GM10266 (cell line): ENCODE measurements at regions not wholly inside any gene's neighbourhood (a gene's known extent, or its start where the extent isn't known, plus 50 kb on each side); places are given as distances from the start of the nearest gene placed in this dataset.

ENCODE experiments used
- DNase-seq: peaks from one replicate; pipeline ENCODE4 v3.0.0; 2012; ENCODE audit errors: extremely low spot score
- TF ChIP-seq, protein P1 (sequence below): IDR thresholded peaks from 2 replicates; pipeline ENCODE4 v1.5.1; 2012; ENCODE audit warnings: mild to moderate bottlenecking, low read depth; ENCODE audit not compliant: control insufficient read depth, insufficient read depth; ENCODE audit errors: missing control alignments

DNA sequence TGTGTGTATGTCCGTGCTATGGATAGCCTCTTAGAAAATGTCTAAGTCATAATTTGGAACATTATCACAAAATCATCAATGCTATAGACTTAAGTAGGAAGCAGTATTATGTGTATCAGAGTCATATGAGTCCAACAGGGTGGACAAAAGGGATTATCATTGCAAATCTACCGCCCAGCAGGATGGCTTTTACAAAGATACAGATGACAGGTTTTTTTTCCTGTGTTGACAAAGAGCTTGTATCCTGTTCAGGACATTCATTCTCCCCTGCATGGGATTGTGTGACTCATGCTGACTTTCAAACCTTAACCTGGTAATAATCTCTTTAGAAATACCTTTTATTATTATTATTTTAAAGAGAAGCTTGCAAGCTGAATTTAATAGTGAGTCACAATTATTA, 310.3 kb upstream of the GNPDA2 start:
- TF ChIP-seq, protein P1, sequence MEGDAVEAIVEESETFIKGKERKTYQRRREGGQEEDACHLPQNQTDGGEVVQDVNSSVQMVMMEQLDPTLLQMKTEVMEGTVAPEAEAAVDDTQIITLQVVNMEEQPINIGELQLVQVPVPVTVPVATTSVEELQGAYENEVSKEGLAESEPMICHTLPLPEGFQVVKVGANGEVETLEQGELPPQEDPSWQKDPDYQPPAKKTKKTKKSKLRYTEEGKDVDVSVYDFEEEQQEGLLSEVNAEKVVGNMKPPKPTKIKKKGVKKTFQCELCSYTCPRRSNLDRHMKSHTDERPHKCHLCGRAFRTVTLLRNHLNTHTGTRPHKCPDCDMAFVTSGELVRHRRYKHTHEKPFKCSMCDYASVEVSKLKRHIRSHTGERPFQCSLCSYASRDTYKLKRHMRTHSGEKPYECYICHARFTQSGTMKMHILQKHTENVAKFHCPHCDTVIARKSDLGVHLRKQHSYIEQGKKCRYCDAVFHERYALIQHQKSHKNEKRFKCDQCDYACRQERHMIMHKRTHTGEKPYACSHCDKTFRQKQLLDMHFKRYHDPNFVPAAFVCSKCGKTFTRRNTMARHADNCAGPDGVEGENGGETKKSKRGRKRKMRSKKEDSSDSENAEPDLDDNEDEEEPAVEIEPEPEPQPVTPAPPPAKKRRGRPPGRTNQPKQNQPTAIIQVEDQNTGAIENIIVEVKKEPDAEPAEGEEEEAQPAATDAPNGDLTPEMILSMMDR: no peak
- no peak for DNase-seq

DNA sequence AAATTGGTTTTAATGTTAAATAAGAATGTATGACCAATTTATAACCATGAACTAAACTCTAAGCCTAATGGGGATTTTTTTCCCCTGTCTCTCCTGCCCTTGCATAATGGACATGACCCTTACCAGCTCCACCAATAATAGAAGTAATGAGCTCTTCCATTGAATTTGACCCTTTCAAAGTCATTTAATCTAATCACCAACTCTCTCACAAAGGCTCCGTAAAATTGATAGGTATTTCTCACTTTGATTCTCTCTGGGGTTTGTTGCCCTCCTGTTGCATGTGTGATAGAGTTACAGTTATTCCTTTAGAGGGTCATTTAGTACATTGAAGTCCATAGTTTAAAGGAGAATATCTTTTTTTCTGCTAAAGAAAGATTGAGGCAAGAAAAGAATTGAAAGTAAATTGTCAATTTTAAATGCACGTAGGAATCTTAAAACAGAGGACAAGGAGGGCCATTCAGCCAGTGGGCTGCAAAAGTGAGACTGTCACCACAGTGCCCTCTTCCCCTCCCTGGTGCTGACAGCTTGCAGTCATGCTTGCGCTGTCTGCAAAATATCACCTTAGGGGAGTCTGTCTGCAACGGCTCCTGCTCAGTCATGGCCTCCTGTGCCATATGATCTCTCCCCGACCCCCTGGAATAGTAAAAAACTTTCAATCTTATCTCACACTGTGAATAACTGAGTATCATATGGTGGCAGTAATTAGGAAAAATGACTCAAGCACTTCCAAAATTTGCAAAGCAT, 307.5 kb upstream of the GNPDA2 start:
- TF ChIP-seq, protein P1: no peak
- DNase-seq: no peak

DNA sequence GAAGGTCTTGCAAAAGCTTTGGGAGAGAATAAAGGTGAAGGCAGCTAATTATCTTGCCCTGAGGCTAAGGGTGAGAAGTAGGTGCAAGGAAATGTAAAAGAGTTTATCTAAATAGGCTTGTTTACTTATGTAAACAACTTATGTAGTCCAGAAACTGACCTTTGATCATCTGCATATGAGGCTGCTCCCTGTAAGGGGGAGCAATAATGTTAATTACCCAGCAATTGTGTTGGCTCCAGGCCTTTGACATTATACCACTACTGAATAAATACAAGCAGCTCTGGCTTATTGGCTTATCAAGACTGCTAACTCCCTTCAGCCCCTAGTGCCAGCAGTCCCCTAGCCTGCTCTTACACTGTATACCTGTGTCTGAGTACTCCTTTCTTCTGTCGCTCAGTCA, 303.7 kb upstream of the GNPDA2 start:
- no peak for DNase-seq
- TF ChIP-seq, protein P1: no peak

DNA sequence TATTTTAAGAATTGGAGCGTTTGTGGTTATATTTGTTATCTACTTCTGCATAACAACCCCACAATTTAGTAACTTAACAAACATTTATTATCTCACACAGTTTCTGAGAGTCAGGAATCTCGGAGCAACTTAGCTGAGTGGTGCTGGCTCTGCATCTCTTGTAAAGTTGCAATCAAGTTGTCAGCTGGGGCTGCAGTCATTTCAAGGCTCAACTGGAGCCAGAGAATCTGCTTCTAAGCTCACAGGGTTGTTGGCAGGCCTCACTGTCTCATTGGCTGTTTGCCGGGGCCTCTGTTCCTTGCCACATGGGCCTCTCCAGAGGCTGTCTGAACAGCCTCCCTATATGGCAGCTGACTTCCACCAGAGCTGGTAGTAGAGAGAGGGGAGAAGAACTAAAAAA, 281.2 kb upstream of the GNPDA2 start:
- TF ChIP-seq, protein P1: no peak
- no peak for DNase-seq

DNA sequence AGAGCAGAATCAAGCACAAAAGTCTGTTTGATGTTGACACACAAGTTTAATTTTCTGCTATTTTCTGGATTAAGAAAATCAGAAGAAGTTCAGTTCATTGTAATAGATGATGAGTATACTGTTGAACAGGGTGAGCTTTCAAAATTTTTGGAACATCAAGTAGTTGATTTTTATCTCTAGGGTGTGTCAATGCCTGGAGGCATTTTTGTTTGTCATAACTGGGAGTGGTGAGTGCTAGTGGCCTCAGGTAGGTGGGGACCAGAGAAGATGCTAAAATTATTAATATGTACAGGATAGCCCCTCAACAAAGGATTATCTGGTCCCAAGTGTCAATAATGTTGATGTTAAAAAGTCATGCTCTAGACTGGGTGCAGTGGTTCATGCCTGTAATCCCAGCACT, 279.7 kb upstream of the GNPDA2 start:
- DNase-seq: no peak
- TF ChIP-seq, protein P1: no peak

DNA sequence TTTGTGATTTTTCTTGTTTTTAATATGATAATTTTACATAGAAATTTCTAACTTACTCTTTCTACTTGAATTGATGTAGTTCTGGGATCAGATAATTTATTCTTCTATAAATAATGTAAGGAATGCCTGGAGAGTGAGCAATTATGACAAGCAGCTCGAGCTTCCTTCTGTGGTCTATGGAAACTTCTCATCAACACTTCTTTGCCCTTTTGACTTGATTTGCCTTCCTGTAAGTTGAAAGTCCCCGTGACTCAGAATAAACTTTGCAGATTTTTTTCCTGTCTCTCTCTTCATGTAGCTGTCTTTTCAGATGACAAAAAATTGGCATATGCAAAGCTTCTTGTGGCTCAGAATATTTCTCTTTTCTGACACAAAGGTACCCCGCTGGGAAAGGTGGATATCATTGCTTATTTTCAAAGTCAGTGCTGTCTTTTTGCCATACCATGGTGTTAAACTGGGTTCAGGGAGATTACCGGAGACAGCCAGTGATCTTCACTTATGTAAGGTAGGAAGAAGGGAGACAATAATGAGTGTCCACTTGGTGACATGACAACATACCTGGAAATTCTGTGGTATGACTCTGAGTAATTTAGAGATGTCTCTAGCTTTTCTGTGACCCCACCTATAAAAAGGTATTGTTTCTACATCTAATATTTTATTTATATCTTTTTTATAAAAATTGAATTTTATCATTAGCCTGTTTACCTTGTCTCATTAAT, 278.6 kb upstream of the GNPDA2 start:
- no peak for DNase-seq
- TF ChIP-seq, protein P1: no peak

GRCh38 chr4:45004326-45004725, 278.0 kb upstream of the GNPDA2 start:
- no peak for DNase-seq
- TF ChIP-seq, protein P1: no peak
